Esophagus muscularis mucosa (tissue), 3 donors: ENCODE measurements at regions not wholly inside any gene's neighbourhood (a gene's known extent, or its start where the extent isn't known, plus 50 kb on each side); places are given as distances from the start of the nearest gene placed in this dataset.

ENCODE experiments used
- EP300 ChIP-seq: sonication (generic); formaldehyde crosslinking; IDR thresholded peaks from one replicate; pipeline ENCODE4 v1.6.1; 2017; ENCODE audit warnings: antibody characterized with exemption
- TF ChIP-seq, protein P1 (sequence below), 3 experiments: fragments of 200-600 bp in 2 of 3; fragments of 450-650 bp in 1 of 3; sonication (generic) in 2 of 3; IDR thresholded peaks; one replicate each; pipeline ENCODE4 v1.5.1; 2017 to 2019; ENCODE audit warnings: antibody characterized with exemption in 3 of 3, mild to moderate bottlenecking in 2 of 3, moderate library complexity in 1 of 3

DNA sequence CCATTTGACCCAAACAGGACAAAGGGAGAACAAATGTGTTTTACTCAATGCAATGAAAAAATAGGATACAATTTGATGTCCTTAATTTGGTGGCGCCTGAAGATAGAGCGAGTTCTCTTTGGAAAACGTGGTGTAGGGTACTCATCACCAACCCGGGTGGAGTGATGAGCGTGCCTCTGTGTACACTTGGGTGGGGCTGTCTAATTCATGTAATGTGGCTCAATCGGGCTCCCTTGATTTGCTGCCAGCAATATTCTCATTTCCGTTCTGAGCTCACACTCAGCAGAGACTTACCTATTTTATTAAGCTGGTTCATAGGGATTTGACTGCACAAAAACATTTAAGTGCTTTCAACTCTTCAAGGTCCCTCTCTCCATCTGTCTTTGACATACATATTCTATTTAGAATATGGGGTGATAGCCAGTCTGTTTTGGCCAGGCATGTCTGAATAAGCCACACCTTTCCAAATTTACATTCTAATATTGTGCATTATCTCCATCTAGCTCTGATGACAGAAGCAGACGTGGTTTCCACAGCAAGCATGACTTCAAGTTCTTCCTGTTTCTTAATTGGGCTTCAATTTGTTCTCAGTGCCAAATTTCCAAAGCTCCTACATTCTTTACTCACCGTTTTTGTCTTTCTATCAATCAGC is 162.5 kb downstream of the IRX2 start:
- no peak for TF ChIP-seq EP300
- TF ChIP-seq, protein P1, sequence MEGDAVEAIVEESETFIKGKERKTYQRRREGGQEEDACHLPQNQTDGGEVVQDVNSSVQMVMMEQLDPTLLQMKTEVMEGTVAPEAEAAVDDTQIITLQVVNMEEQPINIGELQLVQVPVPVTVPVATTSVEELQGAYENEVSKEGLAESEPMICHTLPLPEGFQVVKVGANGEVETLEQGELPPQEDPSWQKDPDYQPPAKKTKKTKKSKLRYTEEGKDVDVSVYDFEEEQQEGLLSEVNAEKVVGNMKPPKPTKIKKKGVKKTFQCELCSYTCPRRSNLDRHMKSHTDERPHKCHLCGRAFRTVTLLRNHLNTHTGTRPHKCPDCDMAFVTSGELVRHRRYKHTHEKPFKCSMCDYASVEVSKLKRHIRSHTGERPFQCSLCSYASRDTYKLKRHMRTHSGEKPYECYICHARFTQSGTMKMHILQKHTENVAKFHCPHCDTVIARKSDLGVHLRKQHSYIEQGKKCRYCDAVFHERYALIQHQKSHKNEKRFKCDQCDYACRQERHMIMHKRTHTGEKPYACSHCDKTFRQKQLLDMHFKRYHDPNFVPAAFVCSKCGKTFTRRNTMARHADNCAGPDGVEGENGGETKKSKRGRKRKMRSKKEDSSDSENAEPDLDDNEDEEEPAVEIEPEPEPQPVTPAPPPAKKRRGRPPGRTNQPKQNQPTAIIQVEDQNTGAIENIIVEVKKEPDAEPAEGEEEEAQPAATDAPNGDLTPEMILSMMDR (IDR thresholded peaks at IDR 0.05), result no peak
